Astrocyte (in vitro differentiated cells and primary cell): ENCODE measurements at regions not wholly inside any gene's neighbourhood (a gene's known extent, or its start where the extent isn't known, plus 50 kb on each side); places are given as distances from the start of the nearest gene placed in this dataset.

ENCODE experiments used
- DNase-seq: peaks from one replicate; pipeline ENCODE4 v3.0.0-alpha.2; 2010; ENCODE audit warnings: low read depth
- FAIRE-seq: peaks from 2 replicates; lab custom pipeline; 2011; peaks lifted over from hg19 to GRCh38; lab: Jason Lieb, UNC
- H2AFZ ChIP-seq: 2 replicates; pipeline ENCODE4 v1.6.0; 2012; ENCODE audit warnings: low read depth, low read length, inconsistent platforms
- H3K27ac ChIP-seq: 2 replicates; pipeline ENCODE4 v1.5.1; 2011; ENCODE audit warnings: low read depth, low read length, inconsistent platforms
- H3K27me3 ChIP-seq: 2 replicates; pipeline ENCODE4 v1.6.0; 2011; ENCODE audit warnings: low read length, inconsistent platforms; ENCODE audit not compliant: insufficient read depth
- H3K36me3 ChIP-seq: 2 replicates; pipeline ENCODE4 v1.5.1; 2011; ENCODE audit warnings: low read length, inconsistent platforms; ENCODE audit not compliant: insufficient read depth
- H3K4me1 ChIP-seq: 2 replicates; pipeline ENCODE4 v1.5.1; 2011; ENCODE audit warnings: low read length, inconsistent platforms; ENCODE audit not compliant: insufficient read depth
- H3K4me2 ChIP-seq: 2 replicates; pipeline ENCODE4 v1.6.0; 2012; ENCODE audit warnings: low read length, inconsistent platforms
- H3K4me3 ChIP-seq: 2 replicates; pipeline ENCODE4 v1.5.1; 2011; ENCODE audit warnings: low read depth, mild to moderate bottlenecking, low read length, inconsistent platforms; ENCODE audit not compliant: insufficient read depth
- H3K79me2 ChIP-seq: 2 replicates; pipeline ENCODE4 v1.6.0; 2012; ENCODE audit warnings: mild to moderate bottlenecking, low read length, inconsistent platforms; ENCODE audit not compliant: insufficient read depth
- H3K9ac ChIP-seq: 2 replicates; pipeline ENCODE4 v1.6.0; 2012; ENCODE audit warnings: mild to moderate bottlenecking, low read length, inconsistent platforms
- H3K9me3 ChIP-seq: 2 replicates; pipeline ENCODE4 v1.5.1; 2012; ENCODE audit warnings: low read depth, mild to moderate bottlenecking, low read length, inconsistent platforms; ENCODE audit not compliant: insufficient read depth
- H4K20me1 ChIP-seq: 2 replicates; pipeline ENCODE4 v1.6.0; 2012; ENCODE audit warnings: low read length, inconsistent platforms; ENCODE audit not compliant: insufficient read depth
- H3K27ac Mint-ChIP-seq: one replicate; pipeline ENCODE4 v1.8.0; 2021; ENCODE audit warnings: mild to moderate bottlenecking, mixed read lengths; ENCODE audit not compliant: unreplicated experiment
- H3K27me3 Mint-ChIP-seq: one replicate; pipeline ENCODE4 v1.8.0; 2021; ENCODE audit warnings: low read depth, mixed read lengths; ENCODE audit not compliant: unreplicated experiment
- H3K36me3 Mint-ChIP-seq: one replicate; pipeline ENCODE4 v1.8.0; 2021; ENCODE audit warnings: low read depth, mixed read lengths; ENCODE audit not compliant: unreplicated experiment
- H3K4me1 Mint-ChIP-seq: one replicate; pipeline ENCODE4 v1.8.0; 2021; ENCODE audit warnings: low read depth, mixed read lengths; ENCODE audit not compliant: unreplicated experiment
- H3K4me3 Mint-ChIP-seq: one replicate; pipeline ENCODE4 v1.8.0; 2021; ENCODE audit warnings: mild to moderate bottlenecking, moderate library complexity, mixed read lengths; ENCODE audit not compliant: unreplicated experiment
- H3K9me3 Mint-ChIP-seq: one replicate; pipeline ENCODE4 v1.8.0; 2021; ENCODE audit warnings: mild to moderate bottlenecking, mixed read lengths; ENCODE audit not compliant: unreplicated experiment
- CTCF ChIP-seq: IDR thresholded peaks from 2 replicates; pipeline ENCODE4 v1.5.1; 2011; ENCODE audit warnings: low read depth, mild to moderate bottlenecking, inconsistent platforms, low read length, moderate library complexity; ENCODE audit not compliant: insufficient read depth
- EZH2 ChIP-seq: IDR thresholded peaks from 2 replicates; pipeline ENCODE4 v1.6.1; 2012; ENCODE audit warnings: mild to moderate bottlenecking, low read length, inconsistent platforms; ENCODE audit not compliant: insufficient read depth

GRCh38 chr2:128628206-128628605 is 309.5 kb upstream of the HS6ST1 start:
- Mint-ChIP-seq H3K27me3 (peaks cover 34% of the 10 kb centered on the region), H3K4me1 (peaks cover 15% of the 10 kb centered on the region), H3K36me3 (no peaks in the 10 kb centered on the region), H3K9me3 (peaks cover 3% of the 10 kb centered on the region), H3K4me3 (no peak overlapping the region), H3K27ac (no peak overlapping the region)
- H3K27ac ChIP-seq = no peak overlapping the region
- H3K27me3 ChIP-seq = peaks cover 7% of the 10 kb centered on the region
- no peaks in the 10 kb centered on the region for H4K20me1 ChIP-seq
- H3K79me2 ChIP-seq = no peaks in the 10 kb centered on the region
- DNase-seq (no peak), FAIRE-seq (no peak)
- H3K9me3 ChIP-seq = no peaks in the 10 kb centered on the region
- no peak for TF ChIP-seq EZH2
- H3K4me2 ChIP-seq = no peak overlapping the region
- no peak overlapping the region for H3K4me3 ChIP-seq
- H3K36me3 ChIP-seq = no peaks in the 10 kb centered on the region
- peaks cover 17% of the 10 kb centered on the region for H3K4me1 ChIP-seq
- no peak overlapping the region for H3K9ac ChIP-seq
- H2AFZ ChIP-seq = no peak overlapping the region

GRCh38 chr2:128628996-128629395 is 310.3 kb upstream of the HS6ST1 start:
- peaks cover 16% of the 10 kb centered on the region for H3K4me1 ChIP-seq
- no peaks in the 10 kb centered on the region for H3K79me2 ChIP-seq
- H3K4me3 Mint-ChIP-seq = no peak overlapping the region
- no peak overlapping the region for H3K4me3 ChIP-seq
- DNase-seq = no peak
- H3K27me3 ChIP-seq = peaks cover 7% of the 10 kb centered on the region
- no peak overlapping the region for H3K9ac ChIP-seq
- H3K4me2 ChIP-seq = no peak overlapping the region
- peaks cover 34% of the 10 kb centered on the region for H3K27me3 Mint-ChIP-seq
- H3K27ac ChIP-seq = no peak overlapping the region
- H3K9me3 ChIP-seq = no peaks in the 10 kb centered on the region
- no peak overlapping the region for H2AFZ ChIP-seq
- no peak overlapping the region for H3K27ac Mint-ChIP-seq
- H4K20me1 ChIP-seq = no peaks in the 10 kb centered on the region
- no peaks in the 10 kb centered on the region for H3K36me3 ChIP-seq
- no peak for FAIRE-seq
- H3K9me3 Mint-ChIP-seq = peaks cover 3% of the 10 kb centered on the region
- peaks cover 13% of the 10 kb centered on the region for H3K4me1 Mint-ChIP-seq
- no peak for TF ChIP-seq CTCF
- no peak for TF ChIP-seq EZH2
- no peaks in the 10 kb centered on the region for H3K36me3 Mint-ChIP-seq

- Histone ChIP-seq H3K27me3 (peaks cover 4% of the 10 kb centered on the region), H3K27ac (no peak overlapping the region), H3K79me2 (no peaks in the 10 kb centered on the region), H3K4me2 (no peak overlapping the region), H2AFZ (no peak overlapping the region), H3K4me3 (peak overlapping the region; percentile 5), H3K9me3 (no peaks in the 10 kb centered on the region), H4K20me1 (no peaks in the 10 kb centered on the region), H3K36me3 (no peaks in the 10 kb centered on the region), H3K4me1 (peaks cover 9% of the 10 kb centered on the region), H3K9ac (no peak overlapping the region)
- Mint-ChIP-seq H3K36me3 (no peaks in the 10 kb centered on the region), H3K9me3 (peaks cover 3% of the 10 kb centered on the region), H3K27me3 (peaks cover 27% of the 10 kb centered on the region), H3K4me1 (peaks cover 10% of the 10 kb centered on the region), H3K27ac (no peak overlapping the region), H3K4me3 (no peak overlapping the region)
- FAIRE-seq = no peak
- no peak for DNase-seq
- TF ChIP-seq EZH2 = no peak
- TF ChIP-seq CTCF = no peak
These were observed 312.5 kb upstream of the HS6ST1 start for GRCh38 chr2:128630974-128631697.
